ENCODE measurements at regions not wholly inside any gene's neighbourhood (a gene's known extent, or its start where the extent isn't known, plus 50 kb on each side); places are given as distances from the start of the nearest gene placed in this dataset.

GRCh38 chr1:83697961-83698360, 301.0 kb downstream of the TTLL7 start:
- TF ChIP-seq POLR2A (IDR thresholded peaks at IDR 0.05) = no peak
- TF ChIP-seq CTCF (IDR thresholded peaks at IDR 0.05) = no peak
- Histone ChIP-seq H3K4me3 (no peak overlapping the region), H3K36me3 (no peaks in the 10 kb centered on the region), H3K27me3 (no peaks in the 10 kb centered on the region), H3K9me3 (no peaks in the 10 kb centered on the region), H3K27ac (no peak overlapping the region), H3K4me1 (no peaks in the 10 kb centered on the region)
- no peak for DNase-seq
- intact Hi-C loops (cut with DNase I; ENCODE audit: low total_unique reads) = no loop called here

- no peaks in the 10 kb centered on the region for H3K4me1 ChIP-seq
- no peak overlapping the region for H3K4me3 ChIP-seq
- intact Hi-C loops (cut with DNase I; ENCODE audit: low total_unique reads) = no loop called here
- H3K27ac ChIP-seq = no peak overlapping the region
- no peaks in the 10 kb centered on the region for H3K36me3 ChIP-seq
- no peaks in the 10 kb centered on the region for H3K27me3 ChIP-seq
- no peak for DNase-seq
- TF ChIP-seq CTCF (IDR thresholded peaks at IDR 0.05) (no peak), POLR2A (IDR thresholded peaks at IDR 0.05) (no peak)
- H3K9me3 ChIP-seq = no peaks in the 10 kb centered on the region
Observed at GRCh38 chr1:83697220-83697619, 301.7 kb downstream of the TTLL7 start.

- Histone ChIP-seq H3K27ac (no peak overlapping the region), H3K4me3 (no peak overlapping the region), H3K27me3 (no peaks in the 10 kb centered on the region), H3K36me3 (no peaks in the 10 kb centered on the region), H3K4me1 (no peaks in the 10 kb centered on the region), H3K9me3 (no peaks in the 10 kb centered on the region)
- DNase-seq = no peak
- TF ChIP-seq POLR2A (IDR thresholded peaks at IDR 0.05) = no peak
- intact Hi-C loops (cut with DNase I; ENCODE audit: low total_unique reads) = no loop called here
Observed at GRCh38 chr1:83694449-83694848, 304.5 kb downstream of the TTLL7 start.

GRCh38 chr1:83693427-83694126, 305.4 kb downstream of the TTLL7 start:
- intact Hi-C loops (cut with DNase I; ENCODE audit: low total_unique reads) = no loop called here
- Histone ChIP-seq H3K9me3 (no peaks in the 10 kb centered on the region), H3K36me3 (no peaks in the 10 kb centered on the region), H3K27ac (peak overlapping the region in 1 of 2 donors; percentile 52), H3K4me3 (no peak overlapping the region), H3K4me1 (no peaks in the 10 kb centered on the region), H3K27me3 (no peaks in the 10 kb centered on the region)
- no peak for DNase-seq
- no peak for TF ChIP-seq CTCF (IDR thresholded peaks at IDR 0.05)

GRCh38 chr1:83692524-83693381, 306.2 kb downstream of the TTLL7 start:
- TF ChIP-seq POLR2A (IDR thresholded peaks at IDR 0.05) = no peak
- no peak for TF ChIP-seq CTCF (IDR thresholded peaks at IDR 0.05)
- Histone ChIP-seq H3K36me3 (no peaks in the 10 kb centered on the region), H3K4me3 (no peak overlapping the region), H3K27me3 (no peaks in the 10 kb centered on the region), H3K4me1 (no peaks in the 10 kb centered on the region), H3K27ac (peak overlapping the region in 1 of 2 donors; percentile 52), H3K9me3 (no peaks in the 10 kb centered on the region)
- no peak for DNase-seq
- intact Hi-C loops (cut with DNase I; ENCODE audit: low total_unique reads) = no loop called here

All from uterus (tissue), 3 donors.